ENCODE measurements at regions not wholly inside any gene's neighbourhood (a gene's known extent, or its start where the extent isn't known, plus 50 kb on each side); places are given as distances from the start of the nearest gene placed in this dataset.

DNA sequence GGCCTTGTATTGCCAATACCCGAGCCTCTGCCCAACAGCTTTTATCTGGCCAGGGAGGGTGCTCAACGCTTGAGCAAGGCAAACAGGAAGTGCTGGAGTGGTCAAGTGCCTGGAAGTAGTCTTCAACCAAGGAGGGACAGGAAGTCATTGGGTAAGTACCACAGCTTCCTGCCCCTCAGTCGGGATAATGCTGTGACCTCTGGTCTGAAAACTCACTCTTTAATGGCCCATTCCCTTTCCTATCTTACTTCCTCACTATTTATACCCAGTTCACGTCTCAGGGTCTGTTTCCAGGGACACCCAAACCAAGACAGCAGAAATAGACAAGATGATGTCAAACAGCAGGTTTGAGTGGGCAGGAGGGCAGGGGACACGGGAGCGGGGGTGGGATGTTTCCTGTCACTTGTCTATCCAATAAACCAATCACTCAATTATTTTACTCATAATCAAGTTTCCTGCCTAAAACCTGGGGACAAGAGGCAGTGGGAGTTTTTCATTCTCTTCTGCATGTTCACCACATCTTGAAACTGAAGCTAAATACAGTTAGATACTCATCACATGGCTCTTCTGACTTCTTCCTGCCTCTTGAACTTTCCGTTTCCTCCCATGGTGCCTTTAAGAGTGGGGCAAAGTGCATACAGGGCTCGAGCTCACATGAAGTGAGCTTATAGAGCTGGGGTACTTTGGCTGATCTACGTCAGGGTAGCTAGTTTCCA lies 68.9 kb upstream of the CAB39 start:
- TF ChIP-seq, protein P1, sequence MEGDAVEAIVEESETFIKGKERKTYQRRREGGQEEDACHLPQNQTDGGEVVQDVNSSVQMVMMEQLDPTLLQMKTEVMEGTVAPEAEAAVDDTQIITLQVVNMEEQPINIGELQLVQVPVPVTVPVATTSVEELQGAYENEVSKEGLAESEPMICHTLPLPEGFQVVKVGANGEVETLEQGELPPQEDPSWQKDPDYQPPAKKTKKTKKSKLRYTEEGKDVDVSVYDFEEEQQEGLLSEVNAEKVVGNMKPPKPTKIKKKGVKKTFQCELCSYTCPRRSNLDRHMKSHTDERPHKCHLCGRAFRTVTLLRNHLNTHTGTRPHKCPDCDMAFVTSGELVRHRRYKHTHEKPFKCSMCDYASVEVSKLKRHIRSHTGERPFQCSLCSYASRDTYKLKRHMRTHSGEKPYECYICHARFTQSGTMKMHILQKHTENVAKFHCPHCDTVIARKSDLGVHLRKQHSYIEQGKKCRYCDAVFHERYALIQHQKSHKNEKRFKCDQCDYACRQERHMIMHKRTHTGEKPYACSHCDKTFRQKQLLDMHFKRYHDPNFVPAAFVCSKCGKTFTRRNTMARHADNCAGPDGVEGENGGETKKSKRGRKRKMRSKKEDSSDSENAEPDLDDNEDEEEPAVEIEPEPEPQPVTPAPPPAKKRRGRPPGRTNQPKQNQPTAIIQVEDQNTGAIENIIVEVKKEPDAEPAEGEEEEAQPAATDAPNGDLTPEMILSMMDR (IDR thresholded peaks at IDR 0.05): no peak
- TF ChIP-seq POLR2A (IDR thresholded peaks at IDR 0.05): no peak
- peak in 1 of 4 donors; percentile 28 for TF ChIP-seq EP300 (IDR thresholded peaks at IDR 0.05)

All from upper lobe of left lung (tissue), 4 donors.